GM12878 (cell line): ENCODE measurements at regions not wholly inside any gene's neighbourhood (a gene's known extent, or its start where the extent isn't known, plus 50 kb on each side); places are given as distances from the start of the nearest gene placed in this dataset.

Source experiments
- ATAC-seq: fragments of 200-7000 bp; cut with Tn5 transposase; 3 replicates; pipeline ENCODE4 v1.9.1; 2020; ENCODE audit warnings: mild to moderate bottlenecking, moderate library complexity
- BruUV-seq: library from RNA; stranded (reverse); fragments of 400-500 nt; replicated peaks from 2 replicates; lab custom pipeline; 2021; lab: Mats Ljungman, UMichigan
- CTCF ChIA-PET: fragments of 300-600 bp; sonication (Branson Sonifier 250); formaldehyde crosslinking; extraction: SDS; loops from one replicate; lab custom pipeline; 2021; ENCODE audit warnings: inconsistent platforms; lab: Yijun Ruan, JAX
- POLR2A ChIA-PET: fragments of 350-600 bp; formaldehyde crosslinking; extraction: SDS; loops from one replicate; lab custom pipeline; 2021; ENCODE audit warnings: inconsistent platforms; lab: Charles Lee
- RAD21 ChIA-PET: fragments of 300-600 bp; sonication (Branson Sonifier 250); formaldehyde crosslinking; loops from one replicate; lab custom pipeline; 2023; ENCODE audit warnings: antibody characterized with exemption; ENCODE audit not compliant: unreplicated experiment; lab: Charles Lee
- SMC1A ChIA-PET: fragments of 300-600 bp; sonication (Branson Sonifier 250); formaldehyde crosslinking; loops from one replicate; lab custom pipeline; 2023; ENCODE audit not compliant: unreplicated experiment, uncharacterized antibody; lab: Charles Lee
- DNase-seq: peaks from one replicate; pipeline ENCODE4 v3.0.0-alpha.2; 2011; ENCODE audit warnings: low read depth, low spot score
- FAIRE-seq: peaks from 3 replicates; lab custom pipeline; 2011; peaks lifted over from hg19 to GRCh38; lab: Jason Lieb, UNC
- H2AFZ ChIP-seq: 2 replicates; pipeline ENCODE4 v1.6.0; 2011; ENCODE audit warnings: low read depth, low read length, control low read depth; ENCODE audit not compliant: control insufficient read depth
- H3K27ac ChIP-seq: 2 replicates; pipeline ENCODE4 v1.5.1; 2011; ENCODE audit warnings: control low read depth; ENCODE audit not compliant: control insufficient read depth, insufficient read depth
- H3K27me3 ChIP-seq, 2 experiments: replicated peaks in 1 of 2; 2 replicates each; pipeline versions ENCODE4 v1.6.0 to v1.6.1; 2011; ENCODE audit warnings: low read length in 1 of 2; ENCODE audit not compliant: control insufficient read depth in 2 of 2, insufficient read depth in 2 of 2
- H3K36me3 ChIP-seq, 2 experiments: 2 replicates each; pipeline ENCODE4 v1.5.1; 2011; ENCODE audit warnings: low read length in 1 of 2; ENCODE audit not compliant: control insufficient read depth in 2 of 2, insufficient read depth in 2 of 2
- H3K4me1 ChIP-seq: 2 replicates; pipeline ENCODE4 v1.6.1; 2011; ENCODE audit warnings: mild to moderate bottlenecking, low read length, moderate library complexity, mixed read lengths; ENCODE audit not compliant: control insufficient read depth, insufficient read depth
- H3K4me2 ChIP-seq: 2 replicates; pipeline ENCODE4 v1.6.0; 2011; ENCODE audit warnings: control low read depth; ENCODE audit not compliant: control insufficient read depth, insufficient read depth
- H3K4me3 ChIP-seq: fragments of 200-600 bp; sonication (generic); 2 replicates; pipeline ENCODE4 v1.5.1; 2016
- H3K79me2 ChIP-seq: 2 replicates; pipeline ENCODE4 v1.6.0; 2011; ENCODE audit warnings: low read length; ENCODE audit not compliant: control insufficient read depth, insufficient read depth
- H3K9ac ChIP-seq: 2 replicates; pipeline ENCODE4 v1.8.0; 2011; ENCODE audit warnings: low read length, control low read depth, mixed read lengths; ENCODE audit not compliant: control insufficient read depth, insufficient read depth
- H3K9me3 ChIP-seq: replicated peaks from 3 replicates; pipeline ENCODE4 v1.5.1; 2011; ENCODE audit warnings: mild to moderate bottlenecking, low read length; ENCODE audit not compliant: control insufficient read depth, insufficient read depth
- H4K20me1 ChIP-seq: 2 replicates; pipeline ENCODE4 v1.6.0; 2011; ENCODE audit not compliant: control insufficient read depth, insufficient read depth
- ATF7 ChIP-seq: fragments of 450-650 bp; IDR thresholded peaks from 2 replicates; pipeline ENCODE4 v1.6.1; 2016; ENCODE audit warnings: low read depth, mild to moderate bottlenecking
- CREB1 ChIP-seq: IDR thresholded peaks from 2 replicates; pipeline ENCODE4 v1.6.1; 2012; ENCODE audit warnings: low read depth, mild to moderate bottlenecking, inconsistent platforms
- DPF2 ChIP-seq: fragments of 450-650 bp; IDR thresholded peaks from 2 replicates; pipeline ENCODE4 v1.6.1; 2017; ENCODE audit warnings: mild to moderate bottlenecking
- EGR1 ChIP-seq, 2 experiments: IDR thresholded peaks; 1 replicate in 1 of 2; 2 replicates in 1 of 2; pipeline ENCODE4 v1.6.1; 2011 to 2012; ENCODE audit warnings: low read depth in 2 of 2, low read length in 2 of 2, borderline replicate concordance in 1 of 2, mild to moderate bottlenecking in 1 of 2, moderate library complexity in 1 of 2
- IRF4 ChIP-seq: IDR thresholded peaks from 2 replicates; pipeline ENCODE4 v1.6.1; 2011; ENCODE audit warnings: low read depth, low read length
- KAT2A ChIP-seq: conservative IDR thresholded peaks from 2 replicates; pipeline ENCODE4 v1.6.1; 2011; ENCODE audit warnings: low read depth, low read length; ENCODE audit not compliant: control insufficient read depth
- MEF2B ChIP-seq: fragments of 450-650 bp; IDR thresholded peaks from 2 replicates; pipeline ENCODE4 v1.6.1; 2018; ENCODE audit warnings: mild to moderate bottlenecking, moderate library complexity; ENCODE audit not compliant: partially characterized antibody, poor library complexity, severe bottlenecking
- MTA2 ChIP-seq: fragments of 450-650 bp; IDR thresholded peaks from 2 replicates; pipeline ENCODE4 v1.6.1; 2016; ENCODE audit warnings: low read depth, mild to moderate bottlenecking, moderate library complexity
- NFXL1 ChIP-seq: fragments of 450-650 bp; IDR thresholded peaks from 2 replicates; pipeline ENCODE4 v1.6.1; 2017; ENCODE audit warnings: antibody characterized with exemption, mild to moderate bottlenecking, borderline replicate concordance
- NR2C1 ChIP-seq: fragments of 450-650 bp; IDR thresholded peaks from 2 replicates; pipeline ENCODE4 v1.6.1; 2017; ENCODE audit warnings: antibody characterized with exemption, mild to moderate bottlenecking, moderate library complexity
- NR2F1 ChIP-seq: fragments of 450-650 bp; conservative IDR thresholded peaks from 2 replicates; pipeline ENCODE4 v1.6.1; 2017; ENCODE audit warnings: mild to moderate bottlenecking
- SKIL ChIP-seq: fragments of 450-650 bp; IDR thresholded peaks from 2 replicates; pipeline ENCODE4 v1.6.1; 2017; ENCODE audit warnings: mild to moderate bottlenecking, low read depth, inconsistent platforms; ENCODE audit not compliant: poor library complexity, severe bottlenecking
- SRF ChIP-seq, 2 experiments: IDR thresholded peaks; 2 replicates each; pipeline ENCODE4 v1.6.1; 2011; ENCODE audit warnings: low read depth in 2 of 2, low read length in 2 of 2, mild to moderate bottlenecking in 1 of 2, moderate library complexity in 1 of 2
- TBL1XR1 ChIP-seq: IDR thresholded peaks from 2 replicates; pipeline ENCODE4 v1.6.1; 2012; ENCODE audit warnings: low read depth, low read length, improper control_type of control experiment
- TCF12 ChIP-seq: IDR thresholded peaks from 2 replicates; pipeline ENCODE4 v1.6.1; 2011; ENCODE audit warnings: low read depth, mild to moderate bottlenecking, low read length
- ZNF622 ChIP-seq: fragments of 450-650 bp; IDR thresholded peaks from 2 replicates; pipeline ENCODE4 v1.6.1; 2017; ENCODE audit warnings: mild to moderate bottlenecking, inconsistent platforms
- WGBS: methylation state at CpG from one replicate; pipeline ENCODE4 v1.1.6; 2016; ENCODE audit warnings: low lambda C conversion rate; ENCODE audit not compliant: insufficient replicate concordance, insufficient coverage; ENCODE audit errors: missing lambda C conversion rate; 5-methylcytosine and 5-hydroxymethylcytosine counted together
- in situ Hi-C: fragments of 300-500 bp; cut with MboI; formaldehyde crosslinking; loops from 9 replicates; pipeline ENCODE4 v1.14.3; 2018; ENCODE audit warnings: mixed read lengths
- intact Hi-C: fragments of 100-400 bp; cut with micrococcal nuclease; formaldehyde crosslinking; loops from one replicate; pipeline ENCODE4 v1.14.2; 2022; ENCODE audit not compliant: unreplicated experiment

- in situ Hi-C loops (no loop called here), intact Hi-C loops (no loop called here)
- Histone ChIP-seq H2AFZ (no peak overlapping the region), H3K4me1 (no peaks in the 10 kb centered on the region), H3K4me2 (no peak overlapping the region), H3K36me3 (no peaks in the 10 kb centered on the region), H3K27ac (no peak overlapping the region), H3K4me3 (no peak overlapping the region), H3K79me2 (no peaks in the 10 kb centered on the region), H3K9me3 (no peaks in the 10 kb centered on the region; the same call in 2 of the 3 replicates), H4K20me1 (no peaks in the 10 kb centered on the region), H3K27me3 (no peaks in the 10 kb centered on the region), H3K9ac (no peak overlapping the region)
- no peak for FAIRE-seq
- ChIA-PET CTCF (no interaction called here), SMC1A (no interaction called here), POLR2A (no interaction called here), RAD21 (no interaction called here)
- no TSS peak for BruUV-seq
- 70% methylated on average over 2 of the region's 2 CpGs for WGBS
- TF ChIP-seq NFXL1 = no peak
- TF ChIP-seq ZNF622 = no peak
- TF ChIP-seq EGR1 (IDR thresholded peaks at IDR 0.05; ENCODE audit: borderline replicate concordance in 1 of 2, low read depth in 2 of 2, low read length in 2 of 2) = no peak
- TF ChIP-seq TBL1XR1 = no peak
- TF ChIP-seq IRF4 = no peak
- 0 out of 2 replicates have a peak, but pooled peaks have one; percentile 33 for TF ChIP-seq ATF7
- no peak for DNase-seq
- ATAC-seq = no peak
These were observed 108.0 kb upstream of the DUSP10 start for GRCh38 chr1:221849897-221850296.

- no peaks in the 10 kb centered on the region for H3K36me3 ChIP-seq
- SMC1A ChIA-PET = interaction anchor here (2.5 kb wide), 1 partner anchor 47 kb away, joined by 9 read pairs; no protein-coding TSS in a partner anchor
- FAIRE-seq (no peak), ATAC-seq (peak; percentile 20; the same call in 2 of the 3 replicates), DNase-seq (no peak)
- WGBS = 100% methylated on average over 1 of the region's 1 CpG
- no peaks in the 10 kb centered on the region for H3K27me3 ChIP-seq
- in situ Hi-C loops = no loop called here
- H2AFZ ChIP-seq = no peak overlapping the region
- no peak overlapping the region for H3K9ac ChIP-seq
- H3K4me2 ChIP-seq = no peak overlapping the region
- RAD21 ChIA-PET = interaction anchor here (1.5 kb wide), 1 partner anchor 43 kb away, joined by 4 read pairs; no protein-coding TSS in a partner anchor
- no TSS peak for BruUV-seq
- CTCF ChIA-PET = no interaction called here
- no peaks in the 10 kb centered on the region; the same call in 2 of the 3 replicates for H3K9me3 ChIP-seq
- no peaks in the 10 kb centered on the region for H3K4me1 ChIP-seq
- POLR2A ChIA-PET = no interaction called here
- H3K79me2 ChIP-seq = no peaks in the 10 kb centered on the region
- intact Hi-C loops = no loop called here
- no peaks in the 10 kb centered on the region for H4K20me1 ChIP-seq
- H3K27ac ChIP-seq = no peak overlapping the region
- H3K4me3 ChIP-seq = no peak overlapping the region
- TF ChIP-seq SRF (IDR thresholded peaks at IDR 0.05; ENCODE audit: low read depth in 2 of 2, low read length in 2 of 2) (no peak), DPF2 (0 out of 2 replicates have a peak, but pooled peaks have one; percentile 13), TCF12 (peak; percentile 11; the same call in 1 of the 2 replicates), SKIL (peak; percentile 45), MTA2 (peak; percentile 70), KAT2A (no peak), MEF2B (peak; percentile 44), NR2F1 (no peak), CREB1 (no peak), NR2C1 (no peak)
These were observed 107.2 kb upstream of the DUSP10 start for GRCh38 chr1:221849110-221849509.
